Kidney (tissue), 13 donors: ENCODE measurements at regions not wholly inside any gene's neighbourhood (a gene's known extent, or its start where the extent isn't known, plus 50 kb on each side); places are given as distances from the start of the nearest gene placed in this dataset.

ENCODE experiments used
- DNase-seq, 5 donors: peaks; one replicate each; pipeline ENCODE4 v3.0.0-alpha.2; 2013 to 2020
- FAIRE-seq: peaks from 2 replicates; lab custom pipeline; 2012; peaks lifted over from hg19 to GRCh38; lab: Jason Lieb, UNC
- H3K27ac ChIP-seq, 2 donors: one replicate each; pipeline ENCODE4 v1.7.0; 2013; ENCODE audit warnings: low read depth in 2 of 2, low read length in 2 of 2, inconsistent platforms in 1 of 2
- H3K27me3 ChIP-seq: one replicate; pipeline ENCODE4 v1.7.1; 2013; ENCODE audit warnings: low read length, inconsistent platforms; ENCODE audit not compliant: control insufficient read depth, insufficient read depth
- H3K36me3 ChIP-seq, 3 donors: one replicate each; pipeline versions ENCODE4 v1.7.0 to v1.7.1; 2013; ENCODE audit warnings: low read length in 3 of 3, control low read depth in 1 of 3, inconsistent platforms in 1 of 3; ENCODE audit not compliant: insufficient read depth in 3 of 3, control insufficient read depth in 2 of 3
- H3K4me1 ChIP-seq, 3 donors: one replicate each; pipeline versions ENCODE4 v1.7.0 to v1.7.1; 2013; ENCODE audit warnings: low read length in 3 of 3, inconsistent platforms in 1 of 3, low read depth in 1 of 3; ENCODE audit not compliant: control insufficient read depth in 2 of 3, insufficient read depth in 2 of 3
- H3K4me3 ChIP-seq, 3 donors: one replicate each; pipeline versions ENCODE4 v1.7.0 to v1.8.1; 2013; ENCODE audit warnings: low read length in 3 of 3, control low read depth in 1 of 3, inconsistent platforms in 1 of 3
- H3K9ac ChIP-seq, 3 donors: one replicate each; pipeline versions ENCODE4 v1.7.0 to v1.7.1; 2013; ENCODE audit warnings: low read length in 3 of 3, control low read depth in 1 of 3, inconsistent platforms in 1 of 3
- H3K9me3 ChIP-seq, 3 donors: one replicate each; pipeline versions ENCODE4 v1.7.0 to v1.7.1; 2013; ENCODE audit warnings: low read length in 3 of 3, control low read depth in 1 of 3, inconsistent platforms in 1 of 3; ENCODE audit not compliant: control insufficient read depth in 2 of 3, insufficient read depth in 1 of 3
- intact Hi-C: fragments of 100-400 bp; cut with DNase I; formaldehyde crosslinking; loops from one replicate; pipeline ENCODE4 v1.11.1; 2022
- TF ChIP-seq, protein P1 (sequence below): IDR thresholded peaks from 3 replicates; pipeline ENCODE4 v1.5.1; 2012; ENCODE audit warnings: mild to moderate bottlenecking, moderate library complexity, borderline replicate concordance; ENCODE audit not compliant: insufficient read depth; ENCODE audit errors: extremely low read depth
- donor health status: control.
- donor health status: control.
- donor health status: control.
- donor health status: control.
- donor health status: control.
- donor health status: DM: yes; HTN: yes; CAD: no.
- donor health status: Normal renal cell carcinoma (clear cell type).

DNA sequence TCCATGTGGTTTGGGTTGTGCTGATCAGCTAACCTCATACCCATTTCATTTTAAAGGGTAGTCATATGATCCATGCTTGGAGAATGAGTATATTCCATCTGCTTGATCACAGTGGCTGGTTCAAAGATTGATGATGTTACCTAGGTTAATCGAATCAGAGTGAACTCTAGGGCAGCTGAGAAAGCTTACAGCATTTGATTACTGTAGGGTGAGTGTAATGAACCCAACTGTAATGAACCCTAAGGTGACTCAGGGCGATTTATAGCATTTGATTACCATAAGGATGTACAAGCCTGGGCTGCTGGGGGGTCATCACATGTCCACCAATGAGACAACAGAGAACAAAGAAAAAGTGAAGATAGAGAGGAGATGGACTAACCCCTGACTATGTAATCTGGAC is 523.1 kb downstream of the ADRA2A start:
- H3K27ac ChIP-seq: no peak overlapping the region
- TF ChIP-seq, protein P1, sequence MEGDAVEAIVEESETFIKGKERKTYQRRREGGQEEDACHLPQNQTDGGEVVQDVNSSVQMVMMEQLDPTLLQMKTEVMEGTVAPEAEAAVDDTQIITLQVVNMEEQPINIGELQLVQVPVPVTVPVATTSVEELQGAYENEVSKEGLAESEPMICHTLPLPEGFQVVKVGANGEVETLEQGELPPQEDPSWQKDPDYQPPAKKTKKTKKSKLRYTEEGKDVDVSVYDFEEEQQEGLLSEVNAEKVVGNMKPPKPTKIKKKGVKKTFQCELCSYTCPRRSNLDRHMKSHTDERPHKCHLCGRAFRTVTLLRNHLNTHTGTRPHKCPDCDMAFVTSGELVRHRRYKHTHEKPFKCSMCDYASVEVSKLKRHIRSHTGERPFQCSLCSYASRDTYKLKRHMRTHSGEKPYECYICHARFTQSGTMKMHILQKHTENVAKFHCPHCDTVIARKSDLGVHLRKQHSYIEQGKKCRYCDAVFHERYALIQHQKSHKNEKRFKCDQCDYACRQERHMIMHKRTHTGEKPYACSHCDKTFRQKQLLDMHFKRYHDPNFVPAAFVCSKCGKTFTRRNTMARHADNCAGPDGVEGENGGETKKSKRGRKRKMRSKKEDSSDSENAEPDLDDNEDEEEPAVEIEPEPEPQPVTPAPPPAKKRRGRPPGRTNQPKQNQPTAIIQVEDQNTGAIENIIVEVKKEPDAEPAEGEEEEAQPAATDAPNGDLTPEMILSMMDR: no peak
- intact Hi-C loops: no loop called here
- no peak overlapping the region for H3K4me3 ChIP-seq
- no peaks in the 10 kb centered on the region for H3K9me3 ChIP-seq
- H3K4me1 ChIP-seq: peaks cover 0 to 3% (median 0%) of the 10 kb centered on the region in 3 donors
- DNase-seq (no peak), FAIRE-seq (no peak)
- H3K9ac ChIP-seq: no peak overlapping the region
- no peaks in the 10 kb centered on the region for H3K27me3 ChIP-seq
- no peaks in the 10 kb centered on the region for H3K36me3 ChIP-seq

DNA sequence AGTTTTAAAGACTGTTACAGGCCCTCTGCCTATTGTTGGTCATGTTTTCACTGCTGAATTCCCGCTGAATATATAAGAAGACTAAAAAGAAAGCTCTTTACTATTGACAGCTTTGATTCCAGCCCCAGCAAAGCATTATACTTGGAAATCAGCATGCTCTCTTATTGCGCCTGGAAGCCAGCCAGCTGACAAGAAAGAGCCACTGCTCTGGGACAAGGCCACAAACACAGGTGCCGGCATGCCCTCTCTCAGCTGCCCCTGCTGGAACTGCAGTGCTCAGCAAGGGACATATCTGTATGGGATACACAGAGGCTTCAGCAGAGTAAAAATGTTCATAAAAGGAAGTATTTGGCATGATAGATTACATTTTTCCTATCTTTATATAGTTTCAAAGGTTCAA is 523.9 kb downstream of the ADRA2A start:
- intact Hi-C loops: no loop called here
- DNase-seq: peak in 4 of 5 donors; percentile 2 to 52 (median 18)

GRCh38 chr10:111612273-111612672 is 535.4 kb downstream of the ADRA2A start:
- FAIRE-seq: no peak
- intact Hi-C loops: no loop called here
- Histone ChIP-seq H3K27me3 (no peaks in the 10 kb centered on the region), H3K4me3 (no peak overlapping the region), H3K36me3 (no peaks in the 10 kb centered on the region), H3K27ac (no peak overlapping the region), H3K9me3 (peaks cover 0 to 2% (median 0%) of the 10 kb centered on the region in 3 donors), H3K4me1 (no peaks in the 10 kb centered on the region), H3K9ac (no peak overlapping the region)
- TF ChIP-seq, protein P1: no peak
- no peak for DNase-seq

More for the DNA sequence above, 523.9 kb downstream of the ADRA2A start:
- TF ChIP-seq, protein P1: no peak
- no peaks in the 10 kb centered on the region for H3K27me3 ChIP-seq
- no peak overlapping the region for H3K9ac ChIP-seq
- no peak for FAIRE-seq
- peaks cover 0 to 3% (median 0%) of the 10 kb centered on the region in 3 donors for H3K4me1 ChIP-seq
- H3K27ac ChIP-seq: no peak overlapping the region
- no peaks in the 10 kb centered on the region for H3K9me3 ChIP-seq
- no peaks in the 10 kb centered on the region for H3K36me3 ChIP-seq
- no peak overlapping the region for H3K4me3 ChIP-seq

GRCh38 chr10:111634191-111634590 is 549.4 kb downstream of the GPAM start:
- intact Hi-C loops: no loop called here
- FAIRE-seq: no peak

More at GRCh38 chr10:111634191-111634590, 549.4 kb downstream of the GPAM start:
- Histone ChIP-seq H3K4me3 (no peak overlapping the region), H3K27ac (no peak overlapping the region), H3K27me3 (no peaks in the 10 kb centered on the region), H3K9me3 (no peaks in the 10 kb centered on the region), H3K36me3 (no peaks in the 10 kb centered on the region), H3K9ac (no peak overlapping the region), H3K4me1 (no peaks in the 10 kb centered on the region)
- TF ChIP-seq, protein P1: no peak
- DNase-seq: no peak
